DOHH2 (cell line): ENCODE measurements at regions not wholly inside any gene's neighbourhood (a gene's known extent, or its start where the extent isn't known, plus 50 kb on each side); places are given as distances from the start of the nearest gene placed in this dataset.

ENCODE experiments used
- CTCF ChIP-seq: fragments of 200-600 bp; sonication (generic); IDR thresholded peaks from one replicate; pipeline ENCODE4 v1.5.1; 2014; ENCODE audit warnings: antibody characterized with exemption, mild to moderate bottlenecking, low read depth, low read length; ENCODE audit not compliant: poor library complexity, severe bottlenecking
- EZH2phosphoT487 ChIP-seq: fragments of 200-600 bp; sonication (generic); IDR thresholded peaks from 2 replicates; pipeline ENCODE4 v1.6.1; 2017; ENCODE audit warnings: borderline replicate concordance, mild to moderate bottlenecking, antibody characterized with exemption, low read length, moderate library complexity, mixed read lengths

- TF ChIP-seq CTCF (no peak), EZH2phosphoT487 (no peak)
These were observed 71.6 kb upstream of the LGSN start for GRCh38 chr6:63391203-63391970.
